GM12878 (cell line): ENCODE measurements at regions not wholly inside any gene's neighbourhood (a gene's known extent, or its start where the extent isn't known, plus 50 kb on each side); places are given as distances from the start of the nearest gene placed in this dataset.

Source experiments
- BHLHE40 ChIP-seq, 2 experiments: fragments of 450-650 bp in 1 of 2; IDR thresholded peaks; 2 replicates each; pipeline ENCODE4 v1.6.1; 2011 to 2017; ENCODE audit warnings: low read depth in 2 of 2, borderline replicate concordance in 1 of 2, improper control_type of control experiment in 1 of 2, low read length in 1 of 2, mild to moderate bottlenecking in 1 of 2
- CHD2 ChIP-seq: IDR thresholded peaks from 2 replicates; pipeline ENCODE4 v1.6.1; 2011; ENCODE audit warnings: low read depth, low read length, improper control_type of control experiment, borderline replicate concordance
- CTCF ChIP-seq, 3 experiments: IDR thresholded peaks in 2 of 3; conservative IDR thresholded peaks in 1 of 3; 2 replicates each; pipeline ENCODE4 v1.5.1; 2011; ENCODE audit warnings: low read depth in 3 of 3, low read length in 3 of 3, mild to moderate bottlenecking in 3 of 3, control low read depth in 2 of 3, moderate library complexity in 2 of 3, inconsistent platforms in 1 of 3, mixed read lengths in 1 of 3; ENCODE audit not compliant: control insufficient read depth in 2 of 3, insufficient read depth in 1 of 3; ENCODE audit errors: extremely low read depth in 1 of 3
- FOS ChIP-seq: IDR thresholded peaks from 3 replicates; pipeline ENCODE4 v1.6.1; 2011; ENCODE audit warnings: borderline replicate concordance; ENCODE audit not compliant: insufficient read length; ENCODE audit errors: extremely low read depth
- IKZF1 ChIP-seq: fragments of 450-650 bp; conservative IDR thresholded peaks from 2 replicates; pipeline ENCODE4 v1.6.1; 2017; ENCODE audit warnings: antibody characterized with exemption, mild to moderate bottlenecking
- JUND ChIP-seq: IDR thresholded peaks from 2 replicates; pipeline ENCODE4 v1.6.1; 2012; ENCODE audit warnings: low read depth, mild to moderate bottlenecking, low read length, improper control_type of control experiment, moderate library complexity
- KDM1A ChIP-seq: fragments of 200-600 bp; sonication (generic); IDR thresholded peaks from 2 replicates; pipeline ENCODE4 v1.6.1; 2016; ENCODE audit warnings: borderline replicate concordance
- MXI1 ChIP-seq: fragments of 150-350 bp; IDR thresholded peaks from 2 replicates; pipeline ENCODE4 v1.6.1; 2011; ENCODE audit warnings: low read depth, mild to moderate bottlenecking, inconsistent platforms, low read length, improper control_type of control experiment
- POLR2A ChIP-seq: IDR thresholded peaks from 2 replicates; pipeline ENCODE4 v1.6.1; 2011; ENCODE audit warnings: low read depth, mild to moderate bottlenecking, low read length
- RFX5 ChIP-seq: IDR thresholded peaks from 2 replicates; pipeline ENCODE4 v1.6.1; 2011; ENCODE audit warnings: low read depth, low read length, improper control_type of control experiment
- SPI1 ChIP-seq: IDR thresholded peaks from 2 replicates; pipeline ENCODE4 v1.6.1; 2011; ENCODE audit warnings: low read depth, mild to moderate bottlenecking, low read length, moderate library complexity, borderline replicate concordance; ENCODE audit not compliant: insufficient read depth
- TF ChIP-seq, protein P1 (sequence below): IDR thresholded peaks from 2 replicates; pipeline ENCODE4 v1.6.1; 2012; ENCODE audit warnings: low read depth, low read length, improper control_type of control experiment
- TF ChIP-seq, protein P2 (sequence below): IDR thresholded peaks from 2 replicates; pipeline ENCODE4 v1.6.1; 2012; ENCODE audit warnings: low read depth, low read length, improper control_type of control experiment

DNA sequence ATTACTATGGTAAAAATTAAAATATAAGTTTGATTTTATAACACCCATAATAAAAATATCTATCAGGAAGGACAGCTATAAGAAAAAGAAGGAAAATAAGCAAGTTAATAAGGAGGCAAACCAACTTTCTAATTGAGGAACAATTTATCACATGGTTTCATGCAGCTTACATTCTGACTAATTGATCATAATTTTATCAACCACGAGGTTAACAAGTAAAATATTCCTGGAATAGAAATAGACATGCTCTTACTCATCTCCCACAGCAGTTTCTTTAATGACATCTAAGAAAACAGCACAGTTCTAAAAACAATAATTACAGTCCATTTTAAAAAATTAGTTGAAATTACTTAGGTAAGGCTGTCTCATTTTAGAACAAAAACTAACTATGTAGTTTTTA is 130.8 kb upstream of the KRR1 start:
- TF ChIP-seq POLR2A (no peak), CTCF (IDR thresholded peaks at IDR 0.05 in 2 of 3, conservative IDR thresholded peaks at IDR 0.05 in 1 of 3; ENCODE audit: control insufficient read depth in 2 of 3, extremely low read depth in 1 of 3, insufficient read depth in 1 of 3, low read depth in 3 of 3, low read length in 3 of 3) (no peak), FOS (no peak), BHLHE40 (IDR thresholded peaks at IDR 0.05; ENCODE audit: borderline replicate concordance in 1 of 2, low read depth in 2 of 2, low read length in 1 of 2) (no peak), CHD2 (no peak), JUND (no peak), MXI1 (no peak), KDM1A (no peak), RFX5 (no peak), SPI1 (no peak), IKZF1 (peak; percentile 41; the same call in 1 of the 2 replicates)
- TF ChIP-seq, protein P1, sequence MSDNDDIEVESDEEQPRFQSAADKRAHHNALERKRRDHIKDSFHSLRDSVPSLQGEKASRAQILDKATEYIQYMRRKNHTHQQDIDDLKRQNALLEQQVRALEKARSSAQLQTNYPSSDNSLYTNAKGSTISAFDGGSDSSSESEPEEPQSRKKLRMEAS = no peak
- TF ChIP-seq, protein P2, sequence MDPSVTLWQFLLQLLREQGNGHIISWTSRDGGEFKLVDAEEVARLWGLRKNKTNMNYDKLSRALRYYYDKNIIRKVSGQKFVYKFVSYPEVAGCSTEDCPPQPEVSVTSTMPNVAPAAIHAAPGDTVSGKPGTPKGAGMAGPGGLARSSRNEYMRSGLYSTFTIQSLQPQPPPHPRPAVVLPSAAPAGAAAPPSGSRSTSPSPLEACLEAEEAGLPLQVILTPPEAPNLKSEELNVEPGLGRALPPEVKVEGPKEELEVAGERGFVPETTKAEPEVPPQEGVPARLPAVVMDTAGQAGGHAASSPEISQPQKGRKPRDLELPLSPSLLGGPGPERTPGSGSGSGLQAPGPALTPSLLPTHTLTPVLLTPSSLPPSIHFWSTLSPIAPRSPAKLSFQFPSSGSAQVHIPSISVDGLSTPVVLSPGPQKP = no peak
